HepG2 (cell line): ENCODE measurements at regions not wholly inside any gene's neighbourhood (a gene's known extent, or its start where the extent isn't known, plus 50 kb on each side); places are given as distances from the start of the nearest gene placed in this dataset.

ENCODE experiments used
- ATAC-seq: fragments of 200-7000 bp; cut with Tn5 transposase; 3 replicates; pipeline ENCODE4 v1.9.1; 2020; ENCODE audit warnings: mild to moderate bottlenecking, moderate library complexity
- BruUV-seq: library from RNA; stranded (reverse); fragments of 400-500 nt; replicated peaks from 2 replicates; lab custom pipeline; 2021; lab: Mats Ljungman, UMichigan
- CTCF ChIA-PET: fragments of 300-600 bp; formaldehyde crosslinking; extraction: SDS; loops from one replicate; lab custom pipeline; 2021; ENCODE audit warnings: low total read pairs, inconsistent platforms, low intra/inter-chr PET ratio; lab: Yijun Ruan, JAX
- POLR2A ChIA-PET: fragments of 350-600 bp; sonication (Branson Sonifier 250); formaldehyde crosslinking; loops from one replicate; lab custom pipeline; 2020; ENCODE audit warnings: antibody characterized with exemption, inconsistent platforms; lab: Yijun Ruan, JAX
- DNase-seq: peaks from one replicate; pipeline ENCODE4 v3.0.0-alpha.2; 2015; ENCODE audit warnings: low spot score
- FAIRE-seq: peaks from 3 replicates; lab custom pipeline; 2011; peaks lifted over from hg19 to GRCh38; lab: Jason Lieb, UNC
- H2AFZ ChIP-seq: one replicate; pipeline ENCODE4 v1.6.1; 2011; ENCODE audit warnings: low read length, inconsistent platforms
- H3K27ac ChIP-seq: fragments of 300-600 bp; 3 replicates; pipeline ENCODE4 v1.8.0; 2011; ENCODE audit warnings: mixed run types, mild to moderate bottlenecking, mixed read lengths, low read length, inconsistent platforms; ENCODE audit not compliant: insufficient read depth; ENCODE audit errors: extremely low read length
- H3K27me3 ChIP-seq, 2 experiments: fragments of 200-600 bp in 1 of 2; 2 replicates in 1 of 2; 3 replicates in 1 of 2; pipeline versions ENCODE4 v1.6.0 to v1.8.0; 2011; ENCODE audit warnings: low read length in 2 of 2, mild to moderate bottlenecking in 2 of 2, moderate library complexity in 2 of 2, inconsistent platforms in 1 of 2; ENCODE audit not compliant: insufficient read depth in 2 of 2, control insufficient read depth in 1 of 2
- H3K36me3 ChIP-seq, 2 experiments: fragments of 200-600 bp in 1 of 2; replicated peaks in 1 of 2; 2 replicates in 1 of 2; 3 replicates in 1 of 2; pipeline versions ENCODE4 v1.5.1 to v1.8.0; 2011; ENCODE audit warnings: low read length in 2 of 2, inconsistent platforms in 1 of 2; ENCODE audit not compliant: insufficient read depth in 2 of 2, control insufficient read depth in 1 of 2
- H3K4me1 ChIP-seq: 2 replicates; pipeline ENCODE4 v1.5.1; 2012; ENCODE audit warnings: low read length, inconsistent platforms; ENCODE audit not compliant: insufficient read depth
- H3K4me2 ChIP-seq: 2 replicates; pipeline ENCODE4 v1.6.0; 2011; ENCODE audit warnings: low read depth, low read length, inconsistent platforms
- H3K4me3 ChIP-seq, 3 experiments: fragments of 200-600 bp in 1 of 3; sonication (generic), shearing (Covaris generic) in 1 of 3; replicated peaks in 1 of 3; 2 replicates each; pipeline ENCODE4 v1.5.1; 2011 to 2016; ENCODE audit warnings: low read length in 3 of 3, inconsistent platforms in 2 of 3, low read depth in 2 of 3, mild to moderate bottlenecking in 2 of 3, control low read depth in 1 of 3, mixed read lengths in 1 of 3; ENCODE audit not compliant: insufficient read depth in 1 of 3
- H3K79me2 ChIP-seq: one replicate; pipeline ENCODE4 v1.6.1; 2011; ENCODE audit warnings: low read length, inconsistent platforms; ENCODE audit not compliant: insufficient read depth
- H3K9ac ChIP-seq: 2 replicates; pipeline ENCODE4 v1.6.0; 2011; ENCODE audit warnings: mild to moderate bottlenecking, low read depth, low read length, inconsistent platforms; ENCODE audit not compliant: insufficient read depth
- H3K9me3 ChIP-seq: 2 replicates; pipeline ENCODE4 v1.5.1; 2012; ENCODE audit warnings: mild to moderate bottlenecking, low read length
- H4K20me1 ChIP-seq: 2 replicates; pipeline ENCODE4 v1.6.0; 2011; ENCODE audit warnings: inconsistent platforms, mild to moderate bottlenecking, low read length, moderate library complexity; ENCODE audit not compliant: insufficient read depth
- CENPT ChIP-seq: sonication (generic); formaldehyde crosslinking; IDR thresholded peaks from 2 replicates; pipeline ENCODE4 v1.8.0; 2022; ENCODE audit warnings: low read depth, mild to moderate bottlenecking, moderate library complexity, missing genetic modification reagents
- CHCHD3 ChIP-seq: sonication (generic); formaldehyde crosslinking; IDR thresholded peaks from 2 replicates; pipeline ENCODE4 v1.8.0; 2022; ENCODE audit warnings: mild to moderate bottlenecking, missing genetic modification reagents, moderate library complexity
- ESRRA ChIP-seq: sonication (generic); formaldehyde crosslinking; IDR thresholded peaks from 2 replicates; pipeline ENCODE4 v1.5.1; 2020; ENCODE audit warnings: mild to moderate bottlenecking, low read depth, missing genetic modification reagents
- FOXM1 ChIP-seq: sonication (generic); formaldehyde crosslinking; IDR thresholded peaks from 2 replicates; pipeline ENCODE4 v1.5.0; 2020; ENCODE audit warnings: missing genetic modification reagents
- HCFC1 ChIP-seq: fragments of 150-350 bp; IDR thresholded peaks from 2 replicates; pipeline ENCODE4 v1.6.1; 2014; ENCODE audit warnings: low read depth, low read length
- HNRNPK ChIP-seq: fragments of 200-400 bp; formaldehyde crosslinking; IDR thresholded peaks from 2 replicates; pipeline ENCODE4 v1.6.1; 2018; ENCODE audit warnings: low read length, low read depth, moderate library complexity, mild to moderate bottlenecking; ENCODE audit not compliant: poor library complexity, severe bottlenecking
- NRL ChIP-seq: sonication (generic); formaldehyde crosslinking; IDR thresholded peaks from 2 replicates; pipeline ENCODE4 v1.5.0; 2020; ENCODE audit warnings: missing genetic modification reagents, mild to moderate bottlenecking, moderate library complexity, borderline replicate concordance
- PITX1 ChIP-seq: sonication (generic); formaldehyde crosslinking; IDR thresholded peaks from 2 replicates; pipeline ENCODE4 v1.5.1; 2020; ENCODE audit warnings: mild to moderate bottlenecking, missing genetic modification reagents
- POLR2A ChIP-seq, 2 experiments: IDR thresholded peaks; 2 replicates each; pipeline ENCODE4 v1.6.1; 2011; ENCODE audit warnings: low read depth in 2 of 2, low read length in 2 of 2, mild to moderate bottlenecking in 1 of 2, moderate library complexity in 1 of 2; ENCODE audit not compliant: insufficient read depth in 1 of 2
- RFXANK ChIP-seq: IDR thresholded peaks from 2 replicates; pipeline ENCODE4 v1.6.1; 2016
- WGBS: methylation state at CpG from one replicate; pipeline ENCODE4 v1.1.6; 2017; ENCODE audit warnings: low lambda C conversion rate; 5-methylcytosine and 5-hydroxymethylcytosine counted together
- in situ Hi-C: cut with HindIII; loops from 2 replicates; pipeline ENCODE4 v1.10.0; 2017; ENCODE audit warnings: low pct_unique_long_range_greater_than_20kb; ENCODE audit not compliant: extremely low pct_ligation_motif_present
- intact Hi-C: fragments of 100-400 bp; cut with micrococcal nuclease; formaldehyde crosslinking; loops from one replicate; pipeline ENCODE4 v1.10.0; 2022; ENCODE audit not compliant: unreplicated experiment
- TF ChIP-seq, protein P1 (sequence below): sonication (generic); formaldehyde crosslinking; IDR thresholded peaks from 2 replicates; pipeline ENCODE4 v1.5.0; 2020; ENCODE audit warnings: mild to moderate bottlenecking, missing genetic modification reagents, moderate library complexity
- TF ChIP-seq, protein P2 (sequence below): sonication (generic); formaldehyde crosslinking; IDR thresholded peaks from 2 replicates; pipeline ENCODE4 v1.5.1; 2020; ENCODE audit warnings: mild to moderate bottlenecking, moderate library complexity, missing genetic modification reagents
- TF ChIP-seq, protein P3 (sequence below): sonication (generic); formaldehyde crosslinking; IDR thresholded peaks from 2 replicates; pipeline ENCODE4 v1.9.0; 2021; ENCODE audit warnings: missing genetic modification reagents, borderline replicate concordance

DNA sequence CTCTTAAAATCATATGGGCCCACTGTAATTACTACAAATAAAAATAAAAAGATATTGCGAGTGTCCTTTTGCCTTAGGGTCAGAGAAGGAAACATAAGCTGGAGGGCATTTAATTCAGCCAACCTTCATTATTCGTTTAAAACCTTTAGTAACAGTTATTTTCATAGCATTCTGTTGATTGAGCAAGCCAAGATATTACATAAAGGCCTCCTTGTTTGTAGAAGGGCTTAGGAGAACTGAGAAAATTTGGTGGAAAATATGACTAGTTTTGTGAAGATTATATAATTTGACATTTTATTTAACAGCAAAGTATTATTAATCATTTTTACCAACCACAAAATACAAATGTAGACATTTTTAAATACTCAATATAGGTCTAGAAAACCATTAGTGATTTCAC, 62.2 kb downstream of the COX7C start (continued):
- TF ChIP-seq NRL (CRISPR knock-in tag) = no peak
- TF ChIP-seq, protein P1, sequence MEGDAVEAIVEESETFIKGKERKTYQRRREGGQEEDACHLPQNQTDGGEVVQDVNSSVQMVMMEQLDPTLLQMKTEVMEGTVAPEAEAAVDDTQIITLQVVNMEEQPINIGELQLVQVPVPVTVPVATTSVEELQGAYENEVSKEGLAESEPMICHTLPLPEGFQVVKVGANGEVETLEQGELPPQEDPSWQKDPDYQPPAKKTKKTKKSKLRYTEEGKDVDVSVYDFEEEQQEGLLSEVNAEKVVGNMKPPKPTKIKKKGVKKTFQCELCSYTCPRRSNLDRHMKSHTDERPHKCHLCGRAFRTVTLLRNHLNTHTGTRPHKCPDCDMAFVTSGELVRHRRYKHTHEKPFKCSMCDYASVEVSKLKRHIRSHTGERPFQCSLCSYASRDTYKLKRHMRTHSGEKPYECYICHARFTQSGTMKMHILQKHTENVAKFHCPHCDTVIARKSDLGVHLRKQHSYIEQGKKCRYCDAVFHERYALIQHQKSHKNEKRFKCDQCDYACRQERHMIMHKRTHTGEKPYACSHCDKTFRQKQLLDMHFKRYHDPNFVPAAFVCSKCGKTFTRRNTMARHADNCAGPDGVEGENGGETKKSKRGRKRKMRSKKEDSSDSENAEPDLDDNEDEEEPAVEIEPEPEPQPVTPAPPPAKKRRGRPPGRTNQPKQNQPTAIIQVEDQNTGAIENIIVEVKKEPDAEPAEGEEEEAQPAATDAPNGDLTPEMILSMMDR = no peak

DNA sequence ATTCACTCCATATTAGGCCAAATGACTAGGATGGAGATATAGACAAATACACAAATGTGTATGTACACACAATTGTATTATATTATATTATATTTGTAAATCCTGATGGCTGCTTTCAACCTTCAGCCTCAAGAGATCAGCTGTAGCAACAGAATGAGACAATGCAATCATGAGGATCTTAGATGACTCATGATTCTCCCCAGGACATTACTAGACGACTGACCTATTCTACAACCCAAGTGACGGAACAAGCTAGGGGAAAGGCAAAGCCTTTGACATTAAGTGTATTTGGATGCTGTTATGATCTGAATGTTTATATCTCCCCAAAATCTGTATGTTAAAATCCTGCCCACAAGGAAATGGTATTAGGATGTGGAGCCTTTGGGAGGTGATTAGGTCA, 66.5 kb downstream of the COX7C start:
- FAIRE-seq = no peak
- intact Hi-C loops = no loop called here
- CTCF ChIA-PET = no interaction called here
- BruUV-seq = no TSS peak
- WGBS = 0% methylated on average over 2 of the region's 2 CpGs
- no peaks in the 10 kb centered on the region for H4K20me1 ChIP-seq
- POLR2A ChIA-PET = no interaction called here
- H3K36me3 ChIP-seq = no peaks in the 10 kb centered on the region
- no peak overlapping the region for H3K9ac ChIP-seq
- no peaks in the 10 kb centered on the region for H3K27me3 ChIP-seq
- no peaks in the 10 kb centered on the region for H3K79me2 ChIP-seq
- no peak for ATAC-seq
- in situ Hi-C loops = no loop called here
- DNase-seq = no peak
- no peak overlapping the region for H3K27ac ChIP-seq
- TF ChIP-seq ESRRA (CRISPR knock-in tag) (no peak), RFXANK (CRISPR knock-in tag) (no peak)
- H2AFZ ChIP-seq = no peak overlapping the region
- no peak overlapping the region for H3K4me3 ChIP-seq
- no peaks in the 10 kb centered on the region for H3K4me1 ChIP-seq
- no peak overlapping the region for H3K4me2 ChIP-seq
- no peaks in the 10 kb centered on the region for H3K9me3 ChIP-seq

DNA sequence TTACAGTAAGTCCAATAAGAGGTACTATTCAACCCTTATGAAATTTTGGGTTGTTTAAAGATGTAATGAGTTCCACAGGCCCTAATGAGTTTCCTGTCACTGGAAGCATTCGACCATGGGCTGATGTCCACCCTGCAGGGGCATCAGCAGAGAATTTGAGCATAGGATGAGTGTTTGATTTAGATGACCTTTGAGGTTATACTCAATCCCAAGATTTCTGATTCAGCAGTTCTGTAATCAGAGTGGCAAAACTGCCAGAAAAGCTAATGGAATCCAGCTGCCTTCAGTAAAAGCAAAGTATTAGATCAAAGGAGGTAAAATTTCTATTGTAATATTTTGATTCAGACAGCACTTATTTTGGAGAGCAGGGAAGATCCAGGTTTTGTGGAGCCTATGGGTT, 68.3 kb downstream of the COX7C start:
- no peaks in the 10 kb centered on the region for H3K27me3 ChIP-seq
- H3K36me3 ChIP-seq = no peaks in the 10 kb centered on the region
- H3K9me3 ChIP-seq = no peaks in the 10 kb centered on the region
- no TSS peak for BruUV-seq
- no peak overlapping the region for H3K9ac ChIP-seq
- no peaks in the 10 kb centered on the region for H4K20me1 ChIP-seq
- H3K27ac ChIP-seq = no peak overlapping the region
- ChIA-PET CTCF (no interaction called here), POLR2A (no interaction called here)
- H3K4me3 ChIP-seq = no peak overlapping the region
- no peak overlapping the region for H2AFZ ChIP-seq
- H3K4me2 ChIP-seq = no peak overlapping the region
- DNase-seq (no peak), ATAC-seq (no peak), FAIRE-seq (no peak)
- 0% methylated on average over 1 of the region's 1 CpG for WGBS
- intact Hi-C loops = no loop called here
- in situ Hi-C loops = no loop called here
- H3K79me2 ChIP-seq = no peaks in the 10 kb centered on the region
- no peaks in the 10 kb centered on the region for H3K4me1 ChIP-seq
- no peak for TF ChIP-seq FOXM1
- no peak for TF ChIP-seq HNRNPK
- TF ChIP-seq POLR2A (IDR thresholded peaks at IDR 0.05; ENCODE audit: insufficient read depth in 1 of 2, low read depth in 2 of 2, low read length in 2 of 2) = no peak
- TF ChIP-seq PITX1 (CRISPR knock-in tag) = no peak
- TF ChIP-seq CENPT (CRISPR knock-in tag) = no peak
- TF ChIP-seq, protein P2, sequence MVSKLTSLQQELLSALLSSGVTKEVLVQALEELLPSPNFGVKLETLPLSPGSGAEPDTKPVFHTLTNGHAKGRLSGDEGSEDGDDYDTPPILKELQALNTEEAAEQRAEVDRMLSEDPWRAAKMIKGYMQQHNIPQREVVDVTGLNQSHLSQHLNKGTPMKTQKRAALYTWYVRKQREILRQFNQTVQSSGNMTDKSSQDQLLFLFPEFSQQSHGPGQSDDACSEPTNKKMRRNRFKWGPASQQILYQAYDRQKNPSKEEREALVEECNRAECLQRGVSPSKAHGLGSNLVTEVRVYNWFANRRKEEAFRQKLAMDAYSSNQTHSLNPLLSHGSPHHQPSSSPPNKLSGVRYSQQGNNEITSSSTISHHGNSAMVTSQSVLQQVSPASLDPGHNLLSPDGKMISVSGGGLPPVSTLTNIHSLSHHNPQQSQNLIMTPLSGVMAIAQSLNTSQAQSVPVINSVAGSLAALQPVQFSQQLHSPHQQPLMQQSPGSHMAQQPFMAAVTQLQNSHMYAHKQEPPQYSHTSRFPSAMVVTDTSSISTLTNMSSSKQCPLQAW (CRISPR knock-in tag) = no peak
- no peak for TF ChIP-seq HCFC1
- TF ChIP-seq, protein P3, sequence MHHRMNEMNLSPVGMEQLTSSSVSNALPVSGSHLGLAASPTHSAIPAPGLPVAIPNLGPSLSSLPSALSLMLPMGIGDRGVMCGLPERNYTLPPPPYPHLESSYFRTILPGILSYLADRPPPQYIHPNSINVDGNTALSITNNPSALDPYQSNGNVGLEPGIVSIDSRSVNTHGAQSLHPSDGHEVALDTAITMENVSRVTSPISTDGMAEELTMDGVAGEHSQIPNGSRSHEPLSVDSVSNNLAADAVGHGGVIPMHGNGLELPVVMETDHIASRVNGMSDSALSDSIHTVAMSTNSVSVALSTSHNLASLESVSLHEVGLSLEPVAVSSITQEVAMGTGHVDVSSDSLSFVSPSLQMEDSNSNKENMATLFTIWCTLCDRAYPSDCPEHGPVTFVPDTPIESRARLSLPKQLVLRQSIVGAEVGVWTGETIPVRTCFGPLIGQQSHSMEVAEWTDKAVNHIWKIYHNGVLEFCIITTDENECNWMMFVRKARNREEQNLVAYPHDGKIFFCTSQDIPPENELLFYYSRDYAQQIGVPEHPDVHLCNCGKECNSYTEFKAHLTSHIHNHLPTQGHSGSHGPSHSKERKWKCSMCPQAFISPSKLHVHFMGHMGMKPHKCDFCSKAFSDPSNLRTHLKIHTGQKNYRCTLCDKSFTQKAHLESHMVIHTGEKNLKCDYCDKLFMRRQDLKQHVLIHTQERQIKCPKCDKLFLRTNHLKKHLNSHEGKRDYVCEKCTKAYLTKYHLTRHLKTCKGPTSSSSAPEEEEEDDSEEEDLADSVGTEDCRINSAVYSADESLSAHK (CRISPR knock-in tag) = no peak
- TF ChIP-seq CHCHD3 = no peak
